Loucy (cell line): ENCODE measurements at regions not wholly inside any gene's neighbourhood (a gene's known extent, or its start where the extent isn't known, plus 50 kb on each side); places are given as distances from the start of the nearest gene placed in this dataset.

Experiments
- EZH2phosphoT487 ChIP-seq: fragments of 200-600 bp; IDR thresholded peaks from 2 replicates; pipeline ENCODE4 v1.6.1; 2018; ENCODE audit warnings: antibody characterized with exemption, mild to moderate bottlenecking, moderate library complexity, borderline replicate concordance
- TF ChIP-seq, protein P1 (sequence below): fragments of 200-600 bp; sonication (generic); conservative IDR thresholded peaks from 2 replicates; pipeline ENCODE4 v1.5.1; 2014; ENCODE audit warnings: mild to moderate bottlenecking, antibody characterized with exemption, low read length

DNA sequence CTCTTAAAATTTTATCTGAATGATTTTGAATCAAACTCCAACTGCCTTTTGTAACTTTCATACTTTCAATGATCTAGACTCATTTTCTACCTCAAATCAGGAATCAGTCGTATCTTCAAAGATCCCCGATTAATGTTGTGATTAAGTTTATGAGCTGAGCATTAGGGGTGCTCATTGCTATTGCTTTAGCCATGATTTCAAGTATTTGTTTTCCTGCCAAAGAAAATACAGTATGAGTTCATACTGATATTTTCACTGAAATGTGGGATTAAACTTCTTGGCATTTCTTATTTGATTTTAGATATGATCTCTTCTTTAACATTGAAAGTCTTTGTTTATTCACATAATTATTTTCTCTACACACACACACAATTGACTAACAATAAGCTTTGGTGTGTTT is 785.6 kb downstream of the NTRK3 start:
- TF ChIP-seq, protein P1, sequence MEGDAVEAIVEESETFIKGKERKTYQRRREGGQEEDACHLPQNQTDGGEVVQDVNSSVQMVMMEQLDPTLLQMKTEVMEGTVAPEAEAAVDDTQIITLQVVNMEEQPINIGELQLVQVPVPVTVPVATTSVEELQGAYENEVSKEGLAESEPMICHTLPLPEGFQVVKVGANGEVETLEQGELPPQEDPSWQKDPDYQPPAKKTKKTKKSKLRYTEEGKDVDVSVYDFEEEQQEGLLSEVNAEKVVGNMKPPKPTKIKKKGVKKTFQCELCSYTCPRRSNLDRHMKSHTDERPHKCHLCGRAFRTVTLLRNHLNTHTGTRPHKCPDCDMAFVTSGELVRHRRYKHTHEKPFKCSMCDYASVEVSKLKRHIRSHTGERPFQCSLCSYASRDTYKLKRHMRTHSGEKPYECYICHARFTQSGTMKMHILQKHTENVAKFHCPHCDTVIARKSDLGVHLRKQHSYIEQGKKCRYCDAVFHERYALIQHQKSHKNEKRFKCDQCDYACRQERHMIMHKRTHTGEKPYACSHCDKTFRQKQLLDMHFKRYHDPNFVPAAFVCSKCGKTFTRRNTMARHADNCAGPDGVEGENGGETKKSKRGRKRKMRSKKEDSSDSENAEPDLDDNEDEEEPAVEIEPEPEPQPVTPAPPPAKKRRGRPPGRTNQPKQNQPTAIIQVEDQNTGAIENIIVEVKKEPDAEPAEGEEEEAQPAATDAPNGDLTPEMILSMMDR = no peak
- no peak for TF ChIP-seq EZH2phosphoT487
